PC-9 (cell line): ENCODE measurements at regions not wholly inside any gene's neighbourhood (a gene's known extent, or its start where the extent isn't known, plus 50 kb on each side); places are given as distances from the start of the nearest gene placed in this dataset.

Experiments
- CTCF ChIP-seq: fragments of 200-600 bp; sonication (generic); conservative IDR thresholded peaks from 2 replicates; pipeline ENCODE4 v1.6.1; 2017; ENCODE audit warnings: mixed run types, antibody characterized with exemption, mild to moderate bottlenecking, moderate library complexity
- EZH2 ChIP-seq: fragments of 200-600 bp; sonication (generic); IDR thresholded peaks from 2 replicates; pipeline ENCODE4 v1.8.0; 2017; ENCODE audit warnings: antibody characterized with exemption, low read depth

- no peak for TF ChIP-seq CTCF
- no peak for TF ChIP-seq EZH2
Measured at GRCh38 chr4:176889776-176890175, 97.1 kb upstream of the VEGFC start.
